ENCODE measurements at regions not wholly inside any gene's neighbourhood (a gene's known extent, or its start where the extent isn't known, plus 50 kb on each side); places are given as distances from the start of the nearest gene placed in this dataset.
"Not testable (repeated sequence)": the region's sequence is repeated elsewhere in the genome, so short reads cannot be mapped to it uniquely, and the experiment has no call there.

GRCh38 chr18:41643427-41643826 is 311.6 kb upstream of the PIK3C3 start:
- POLR2A ChIA-PET: no interaction called here
- no peak for DNase-seq (ENCODE audit: extremely low spot score)
- TF ChIP-seq LEF1 (IDR thresholded peaks at IDR 0.05; ENCODE audit: borderline replicate concordance): no peak
- TF ChIP-seq ZNF384 (IDR thresholded peaks at IDR 0.05): no peak
- no peak for TF ChIP-seq PKNOX1 (IDR thresholded peaks at IDR 0.05)
- TF ChIP-seq BHLHE40 (IDR thresholded peaks at IDR 0.05; ENCODE audit: borderline replicate concordance): no peak
- no peak for TF ChIP-seq SP1 (IDR thresholded peaks at IDR 0.05)
- TF ChIP-seq HDGF (IDR thresholded peaks at IDR 0.05; ENCODE audit: borderline replicate concordance): no peak
- TF ChIP-seq SUZ12 (IDR thresholded peaks at IDR 0.05): no peak
- no peak for TF ChIP-seq ARNT (IDR thresholded peaks at IDR 0.05)
- TF ChIP-seq FOXK2 (IDR thresholded peaks at IDR 0.05): no peak
- CTCF ChIA-PET: no interaction called here

- CTCF ChIA-PET: no interaction called here
- no peak for TF ChIP-seq SUZ12 (IDR thresholded peaks at IDR 0.05)
- no peak for TF ChIP-seq ZNF384 (IDR thresholded peaks at IDR 0.05)
- no peak for TF ChIP-seq ELF4 (IDR thresholded peaks at IDR 0.05)
- no peak for TF ChIP-seq ARNT (IDR thresholded peaks at IDR 0.05)
- TF ChIP-seq SP1 (IDR thresholded peaks at IDR 0.05): no peak
- TF ChIP-seq PKNOX1 (IDR thresholded peaks at IDR 0.05): no peak
- no peak for TF ChIP-seq HDGF (IDR thresholded peaks at IDR 0.05; ENCODE audit: borderline replicate concordance)
- TF ChIP-seq CTBP1 (IDR thresholded peaks at IDR 0.05; ENCODE audit: borderline replicate concordance): no peak
- no peak for TF ChIP-seq BHLHE40 (IDR thresholded peaks at IDR 0.05; ENCODE audit: borderline replicate concordance)
- no peak for TF ChIP-seq FOXA1 (IDR thresholded peaks at IDR 0.05)
- DNase-seq (ENCODE audit: extremely low spot score): no peak
- POLR2A ChIA-PET: no interaction called here
Observed at GRCh38 chr18:41642756-41643155, 312.3 kb upstream of the PIK3C3 start.

GRCh38 chr18:41639218-41639617 is 315.8 kb upstream of the PIK3C3 start:
- no peak for TF ChIP-seq LEF1 (IDR thresholded peaks at IDR 0.05; ENCODE audit: borderline replicate concordance)
- ChIA-PET POLR2A (no interaction called here), CTCF (no interaction called here)
- DNase-seq (ENCODE audit: extremely low spot score): no peak

- CTCF ChIA-PET; DNase-seq (ENCODE audit: extremely low spot score): not testable (repeated sequence)
- POLR2A ChIA-PET: interaction anchor here (0.7 to 0.8 kb wide), 2 partner anchors 9 to 12 kb away, joined by 3 to 4 read pairs; no protein-coding TSS in a partner anchor
Observed at GRCh38 chr18:41631723-41632285, 323.2 kb upstream of the PIK3C3 start.

GRCh38 chr18:41630232-41630886 is 324.7 kb upstream of the PIK3C3 start:
- ChIA-PET CTCF (no interaction called here), POLR2A (no interaction called here)
- TF ChIP-seq HDGF (IDR thresholded peaks at IDR 0.05; ENCODE audit: borderline replicate concordance) (no peak), FOXK2 (IDR thresholded peaks at IDR 0.05) (no peak), FOXM1 (IDR thresholded peaks at IDR 0.05; ENCODE audit: borderline replicate concordance) (no peak), CTBP1 (IDR thresholded peaks at IDR 0.05; ENCODE audit: borderline replicate concordance) (no peak), BHLHE40 (IDR thresholded peaks at IDR 0.05; ENCODE audit: borderline replicate concordance) (no peak), ZNF384 (IDR thresholded peaks at IDR 0.05) (no peak), ARNT (IDR thresholded peaks at IDR 0.05) (no peak), FOXA1 (IDR thresholded peaks at IDR 0.05) (no peak), SUZ12 (IDR thresholded peaks at IDR 0.05) (no peak), ELF4 (IDR thresholded peaks at IDR 0.05) (no peak), NFRKB (IDR thresholded peaks at IDR 0.05) (no peak), L3MBTL2 (conservative IDR thresholded peaks at IDR 0.05) (no peak), PKNOX1 (IDR thresholded peaks at IDR 0.05) (no peak), TARDBP (IDR thresholded peaks at IDR 0.05) (no peak), SP1 (IDR thresholded peaks at IDR 0.05) (no peak)
- DNase-seq (ENCODE audit: extremely low spot score): no peak

GRCh38 chr18:41624460-41624859 is 330.6 kb upstream of the PIK3C3 start:
- CTCF ChIA-PET: no interaction called here
- TF ChIP-seq TARDBP (IDR thresholded peaks at IDR 0.05) (no peak), HDGF (IDR thresholded peaks at IDR 0.05; ENCODE audit: borderline replicate concordance) (no peak), LEF1 (IDR thresholded peaks at IDR 0.05; ENCODE audit: borderline replicate concordance) (no peak), PKNOX1 (IDR thresholded peaks at IDR 0.05) (no peak), SP1 (IDR thresholded peaks at IDR 0.05) (no peak), SUZ12 (IDR thresholded peaks at IDR 0.05) (no peak), FOXM1 (IDR thresholded peaks at IDR 0.05; ENCODE audit: borderline replicate concordance) (no peak), ZNF384 (IDR thresholded peaks at IDR 0.05) (no peak), BHLHE40 (IDR thresholded peaks at IDR 0.05; ENCODE audit: borderline replicate concordance) (no peak), CTBP1 (IDR thresholded peaks at IDR 0.05; ENCODE audit: borderline replicate concordance) (no peak), ELF4 (IDR thresholded peaks at IDR 0.05) (no peak), FOXA1 (IDR thresholded peaks at IDR 0.05) (no peak), NFRKB (IDR thresholded peaks at IDR 0.05) (no peak), L3MBTL2 (conservative IDR thresholded peaks at IDR 0.05) (no peak), FOXK2 (IDR thresholded peaks at IDR 0.05) (no peak), ARNT (IDR thresholded peaks at IDR 0.05) (no peak)
- no peak for DNase-seq (ENCODE audit: extremely low spot score)
- POLR2A ChIA-PET: no interaction called here

All from HEK293T (cell line).